Activated CD4-positive, CD25-positive, alpha-beta regulatory T cell (primary cell): ENCODE measurements at regions not wholly inside any gene's neighbourhood (a gene's known extent, or its start where the extent isn't known, plus 50 kb on each side); places are given as distances from the start of the nearest gene placed in this dataset.

Experiments used
- DNase-seq, 4 experiments: peaks; one replicate each; lab custom pipeline; 2025; lab: John Stamatoyannopoulos, UW

DNA sequence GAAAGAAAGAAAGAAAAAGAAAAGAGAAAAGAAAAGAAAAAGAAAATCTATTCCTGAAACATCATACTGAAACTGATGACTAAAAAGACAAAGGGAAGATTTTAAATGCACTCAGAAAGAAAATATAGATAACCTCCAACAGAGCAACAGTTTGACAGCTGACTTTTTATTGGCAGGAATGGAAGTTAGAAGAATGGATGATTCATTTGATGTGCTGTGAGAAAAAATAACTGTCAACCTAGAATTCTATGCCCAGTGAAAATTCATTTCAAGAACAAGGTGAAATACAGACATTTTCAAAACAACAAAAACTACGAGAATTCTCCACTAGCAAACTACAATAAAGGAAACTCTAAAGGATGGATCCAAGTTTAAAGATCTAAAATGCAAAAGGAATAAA, 50.5 kb upstream of the HSPA12A start:
- no peak for DNase-seq

DNA sequence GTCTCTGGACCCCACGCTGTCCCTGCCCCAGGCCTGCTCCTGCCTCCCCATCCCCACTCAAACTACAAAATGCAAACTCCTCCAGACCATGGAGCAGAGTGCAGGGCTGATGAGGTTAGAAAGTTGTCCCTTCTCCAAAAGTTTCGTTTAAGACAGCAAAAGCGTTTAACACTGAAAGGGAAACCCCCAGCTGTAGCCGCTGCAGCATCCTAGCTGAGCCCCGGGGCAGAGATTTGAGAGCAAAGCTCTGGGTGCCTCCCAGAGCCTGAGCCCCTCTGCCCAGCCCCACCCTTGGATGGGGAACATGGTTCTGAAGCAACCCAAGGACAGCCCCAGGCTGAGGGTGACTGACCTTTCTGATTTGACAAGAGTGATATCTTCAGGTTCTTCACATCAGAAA, 52.8 kb upstream of the ENO4 start:
- no peak for DNase-seq

DNA sequence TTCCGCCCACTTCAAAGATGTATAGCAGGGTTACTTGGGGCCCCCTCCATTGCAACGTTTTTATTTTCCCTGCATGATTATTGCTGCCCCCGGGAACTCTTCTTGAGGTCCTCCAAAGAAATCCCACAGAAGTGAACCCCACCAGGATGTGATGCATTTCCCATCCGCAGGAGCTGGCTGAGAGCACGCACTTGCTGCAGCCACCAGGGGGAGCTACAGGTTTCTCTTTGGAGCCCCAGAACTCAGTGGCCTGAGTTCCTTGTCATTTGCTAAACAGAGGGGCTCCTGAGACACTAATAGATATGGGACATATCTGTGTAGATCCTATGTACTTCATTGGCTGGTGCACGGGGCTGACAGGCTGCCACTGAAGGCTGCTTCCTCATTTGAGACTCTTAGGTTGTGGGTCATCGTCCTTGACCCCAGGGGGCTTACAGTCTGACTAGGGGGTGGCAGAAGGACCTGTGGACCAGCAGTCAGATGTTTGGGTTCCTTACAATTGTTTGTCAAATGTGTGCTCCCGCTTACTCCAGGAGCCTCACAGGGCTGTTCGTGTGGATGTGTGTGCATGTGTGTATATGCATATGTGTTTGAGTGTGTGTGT, 52.3 kb upstream of the ENO4 start:
- peak; percentile 13 to 47 (median 31) for DNase-seq

DNA sequence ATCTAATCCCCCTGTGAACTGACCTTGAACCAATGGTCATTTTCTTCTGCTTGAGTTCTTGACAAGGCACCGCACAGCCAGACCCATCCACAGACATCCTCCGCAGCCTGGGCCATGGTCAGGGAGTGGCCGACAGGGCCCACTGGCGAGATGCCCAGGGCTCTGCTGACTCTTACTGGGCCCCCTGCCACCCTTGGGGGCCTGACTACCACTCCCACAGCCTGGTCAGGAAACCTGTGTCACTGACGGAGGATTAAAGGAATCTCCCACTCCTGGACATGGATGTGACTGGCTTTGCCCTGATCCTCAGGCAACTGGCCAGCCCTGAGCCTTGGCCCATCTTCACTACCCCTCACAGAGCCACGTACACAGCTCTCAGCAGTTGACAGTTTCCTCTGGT, 50.4 kb upstream of the ENO4 start:
- DNase-seq, result no peak
